Neuronal stem cell (in vitro differentiated cells): ENCODE measurements at regions not wholly inside any gene's neighbourhood (a gene's known extent, or its start where the extent isn't known, plus 50 kb on each side); places are given as distances from the start of the nearest gene placed in this dataset.

Experiments
- DNase-seq: peaks from one replicate; pipeline ENCODE4 v3.0.0-alpha.2; 2013; ENCODE audit warnings: low spot score
- H2AFZ ChIP-seq: one replicate; pipeline ENCODE4 v1.6.1; 2013; ENCODE audit warnings: mild to moderate bottlenecking, low read length, inconsistent platforms
- H2AK5ac ChIP-seq: 2 replicates; pipeline ENCODE4 v1.6.1; 2013; ENCODE audit warnings: low read depth, mild to moderate bottlenecking, inconsistent platforms, low read length, moderate library complexity, mixed read lengths
- H2BK120ac ChIP-seq: 2 replicates; pipeline ENCODE4 v1.6.1; 2013; ENCODE audit warnings: low read depth, mild to moderate bottlenecking, inconsistent platforms, low read length, moderate library complexity, mixed read lengths
- H2BK12ac ChIP-seq: one replicate; pipeline ENCODE4 v1.6.1; 2013; ENCODE audit warnings: low read length, inconsistent platforms
- H2BK15ac ChIP-seq: 2 replicates; pipeline ENCODE4 v1.6.1; 2013; ENCODE audit warnings: mild to moderate bottlenecking, low read length, inconsistent platforms, mixed read lengths
- H2BK5ac ChIP-seq: one replicate; pipeline ENCODE4 v1.6.1; 2013; ENCODE audit warnings: inconsistent platforms, mild to moderate bottlenecking, low read length, moderate library complexity
- H3K14ac ChIP-seq: one replicate; pipeline ENCODE4 v1.6.1; 2013; ENCODE audit warnings: low read length, inconsistent platforms
- H3K18ac ChIP-seq: 2 replicates; pipeline ENCODE4 v1.6.1; 2013; ENCODE audit warnings: low read length, inconsistent platforms
- H3K23ac ChIP-seq: 2 replicates; pipeline ENCODE4 v1.6.1; 2013; ENCODE audit warnings: low read depth, mild to moderate bottlenecking, mixed read lengths, low read length, inconsistent platforms; ENCODE audit not compliant: poor library complexity
- H3K27ac ChIP-seq: replicated peaks from 3 replicates; pipeline ENCODE4 v1.5.1; 2013; ENCODE audit warnings: low read length, inconsistent platforms
- H3K27me3 ChIP-seq, 3 experiments: 2 replicates each; pipeline ENCODE4 v1.6.1; 2013; ENCODE audit warnings: low read length in 3 of 3, mild to moderate bottlenecking in 2 of 3, inconsistent platforms in 1 of 3, low read depth in 1 of 3, mixed read lengths in 1 of 3, moderate library complexity in 1 of 3; ENCODE audit not compliant: control insufficient read depth in 3 of 3, insufficient read depth in 3 of 3
- H3K36me3 ChIP-seq, 2 donors: replicated peaks in 1 of 2; 2 replicates each; pipeline ENCODE4 v1.6.1; 2013; ENCODE audit warnings: low read length in 2 of 2; ENCODE audit not compliant: control insufficient read depth in 2 of 2, insufficient read depth in 2 of 2
- H3K4ac ChIP-seq: 2 replicates; pipeline ENCODE4 v1.6.1; 2013; ENCODE audit warnings: inconsistent platforms, mild to moderate bottlenecking, low read length, moderate library complexity
- H3K4me1 ChIP-seq, 2 donors: 1 replicate in 1 of 2; 2 replicates in 1 of 2; pipeline ENCODE4 v1.6.1; 2013; ENCODE audit warnings: low read length in 2 of 2, low read depth in 1 of 2; ENCODE audit not compliant: control insufficient read depth in 2 of 2, insufficient read depth in 1 of 2
- H3K4me2 ChIP-seq: one replicate; pipeline ENCODE4 v1.6.1; 2013; ENCODE audit warnings: mild to moderate bottlenecking, low read length, inconsistent platforms; ENCODE audit not compliant: insufficient read depth, poor library complexity, severe bottlenecking
- H3K4me3 ChIP-seq, 2 donors: 2 replicates each; pipeline ENCODE4 v1.5.1; 2013; ENCODE audit warnings: low read length in 2 of 2, mild to moderate bottlenecking in 2 of 2, inconsistent platforms in 1 of 2, moderate library complexity in 1 of 2
- H3K79me1 ChIP-seq: one replicate; pipeline ENCODE4 v1.6.1; 2013; ENCODE audit warnings: low read depth, mild to moderate bottlenecking, inconsistent platforms, low read length, moderate library complexity
- H3K9ac ChIP-seq: one replicate; pipeline ENCODE4 v1.6.1; 2013; ENCODE audit warnings: mild to moderate bottlenecking, low read depth, low read length, inconsistent platforms; ENCODE audit not compliant: poor library complexity
- H3K9me3 ChIP-seq, 2 donors: replicated peaks in 1 of 2; 2 replicates each; pipeline versions ENCODE3 to v1.6.1; 2013; ENCODE audit warnings: low read length in 2 of 2, mild to moderate bottlenecking in 2 of 2, inconsistent platforms in 1 of 2, low read depth in 1 of 2, mixed read lengths in 1 of 2, moderate library complexity in 1 of 2; ENCODE audit not compliant: control insufficient read depth in 2 of 2, insufficient read depth in 1 of 2
- H4K8ac ChIP-seq: one replicate; pipeline ENCODE4 v1.6.1; 2013; ENCODE audit warnings: low read depth, mild to moderate bottlenecking, inconsistent platforms, low read length, moderate library complexity
- H4K91ac ChIP-seq: one replicate; pipeline ENCODE4 v1.6.1; 2013; ENCODE audit warnings: low read length, low read depth, mild to moderate bottlenecking, inconsistent platforms; ENCODE audit not compliant: poor library complexity
- WGBS, 2 donors: extraction: QIAGEN DNeasy Blood & Tissue Kit; methylation state at CpG; one replicate each; pipeline ENCODE4 v1.1.7; 2013; ENCODE audit warnings: missing lambda C conversion rate in 2 of 2, mixed read lengths in 1 of 2; ENCODE audit not compliant: insufficient read length in 2 of 2, insufficient replicate concordance in 1 of 2; ENCODE audit errors: extremely low coverage in 2 of 2; 5-methylcytosine and 5-hydroxymethylcytosine counted together

DNA sequence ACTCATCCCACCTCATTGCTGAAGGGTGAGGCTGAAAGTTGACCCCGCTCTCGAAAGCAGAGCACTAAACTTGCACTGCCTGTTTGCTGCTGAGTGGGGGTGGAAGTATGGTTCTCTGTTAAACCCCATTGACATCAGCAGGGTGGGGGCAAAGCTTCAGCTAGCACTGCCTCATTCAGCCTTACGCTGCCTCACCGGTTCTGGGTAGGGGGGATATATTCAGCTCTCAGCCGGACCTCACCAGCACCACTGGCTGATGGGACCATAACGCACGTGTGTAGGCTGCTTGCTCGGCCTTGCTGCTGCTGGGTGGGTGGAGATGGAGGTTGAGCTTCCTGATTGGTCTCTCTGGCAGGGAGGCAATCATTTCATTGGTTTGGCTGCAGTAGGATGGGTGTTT is 265.7 kb upstream of the RTL1 start:
- peaks cover 9 to 22% of the 10 kb centered on the region in 2 donors for H3K9me3 ChIP-seq
- no peak overlapping the region for H3K4me3 ChIP-seq
- H3K4me1 ChIP-seq, result no peaks in the 10 kb centered on the region
- H3K4ac ChIP-seq, result no peak overlapping the region
- no peaks in the 10 kb centered on the region for H3K27me3 ChIP-seq
- H3K36me3 ChIP-seq, result no peaks in the 10 kb centered on the region
- DNase-seq, result no peak
- H2BK5ac ChIP-seq, result no peak overlapping the region
- H2BK12ac ChIP-seq, result no peak overlapping the region
- H3K14ac ChIP-seq, result no peak overlapping the region
- no peak overlapping the region for H3K18ac ChIP-seq
- no peak overlapping the region for H3K23ac ChIP-seq
- H2AFZ ChIP-seq, result no peak overlapping the region
- H2AK5ac ChIP-seq, result no peak overlapping the region
- no CpG with 5 or more reads among the region's 8 CpGs for WGBS, 2 donors
- peak overlapping the region; percentile 0 for H3K9ac ChIP-seq
- no peak overlapping the region for H3K27ac ChIP-seq
- no peak overlapping the region for H3K4me2 ChIP-seq
- no peak overlapping the region for H2BK15ac ChIP-seq
- H4K8ac ChIP-seq, result no peak overlapping the region
- H3K79me1 ChIP-seq, result no peaks in the 10 kb centered on the region
- no peak overlapping the region for H2BK120ac ChIP-seq
- H4K91ac ChIP-seq, result no peak overlapping the region

DNA sequence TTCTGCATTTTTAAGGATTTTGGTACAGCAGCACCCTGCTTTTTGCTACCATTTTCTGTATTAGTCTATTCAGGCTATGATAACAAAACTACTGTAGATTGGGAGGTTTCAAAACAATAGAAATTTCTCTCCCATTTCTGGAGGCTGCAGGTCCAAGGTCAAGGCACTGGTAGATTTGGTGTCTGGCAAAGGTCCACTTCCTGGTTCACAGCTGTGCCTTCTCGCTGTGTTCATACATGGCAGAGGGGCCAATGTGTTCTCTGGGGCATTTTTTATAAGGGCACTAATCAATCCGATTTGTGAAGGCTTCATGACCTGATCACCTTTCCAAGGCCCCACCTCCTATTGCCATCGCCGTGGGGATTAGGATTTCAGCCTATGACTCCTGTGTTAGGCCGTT is 268.1 kb upstream of the RTL1 start:
- Histone ChIP-seq H2BK15ac (no peak overlapping the region), H3K4me1 (no peaks in the 10 kb centered on the region), H3K27ac (no peak overlapping the region), H2AFZ (no peak overlapping the region), H2BK12ac (no peak overlapping the region), H3K9ac (no peak overlapping the region), H3K4me2 (no peak overlapping the region), H3K23ac (no peak overlapping the region), H3K79me1 (no peaks in the 10 kb centered on the region), H4K91ac (no peak overlapping the region), H3K9me3 (peaks cover 11 to 17% of the 10 kb centered on the region in 2 donors), H3K18ac (no peak overlapping the region), H3K4ac (no peak overlapping the region), H3K36me3 (no peaks in the 10 kb centered on the region), H3K14ac (no peak overlapping the region), H3K4me3 (no peak overlapping the region), H2AK5ac (no peak overlapping the region), H2BK5ac (no peak overlapping the region), H2BK120ac (no peak overlapping the region), H3K27me3 (no peaks in the 10 kb centered on the region), H4K8ac (no peak overlapping the region)
- WGBS, 2 donors, result no CpG with 5 or more reads among the region's 5 CpGs
- no peak for DNase-seq

DNA sequence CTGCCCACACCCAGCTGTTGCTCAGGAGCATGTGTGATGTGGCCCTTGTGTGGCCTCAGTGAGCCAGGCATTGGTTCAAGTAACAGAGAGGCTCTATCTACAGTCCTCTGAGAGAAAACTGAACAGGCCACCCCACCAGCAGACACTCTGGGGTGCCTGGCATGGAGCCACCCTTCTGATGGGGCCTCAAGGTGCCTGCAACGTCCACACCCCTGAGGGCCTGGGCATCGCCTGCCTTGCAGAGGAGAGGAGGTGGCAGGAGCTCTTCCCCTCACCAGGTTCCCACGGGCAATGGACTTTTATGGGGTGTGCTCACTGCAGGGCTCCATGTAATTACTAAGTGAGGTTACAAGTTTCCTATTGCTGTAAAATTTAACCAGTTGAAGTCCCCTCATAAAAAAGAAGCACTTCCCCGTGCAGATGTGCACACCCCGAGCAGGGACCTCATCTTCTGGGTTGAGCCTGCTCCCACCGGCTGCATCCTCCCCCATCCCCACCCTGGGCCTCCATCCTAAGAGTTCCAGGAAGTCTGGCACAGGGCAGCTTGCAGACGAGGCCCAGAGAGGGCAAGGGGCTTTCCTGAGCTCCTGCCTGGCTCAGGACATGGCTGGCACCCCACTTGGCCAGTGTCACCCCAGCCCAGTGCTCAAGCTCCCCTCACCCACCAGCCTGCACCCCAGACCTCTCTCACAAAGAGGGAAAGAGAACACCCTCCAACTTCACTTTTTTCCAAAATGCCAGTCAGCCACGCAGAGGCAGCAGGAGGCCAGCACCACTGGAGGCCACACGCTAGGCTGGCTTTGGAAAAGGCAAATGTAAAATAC is 270.4 kb upstream of the RTL1 start:
- H2AFZ ChIP-seq, result peak overlapping the region; percentile 70
- H3K36me3 ChIP-seq, result no peaks in the 10 kb centered on the region
- no peak overlapping the region for H2BK12ac ChIP-seq
- H3K27ac ChIP-seq, result no peak overlapping the region
- no peak overlapping the region for H3K4ac ChIP-seq
- H4K91ac ChIP-seq, result no peak overlapping the region
- no peaks in the 10 kb centered on the region for H3K27me3 ChIP-seq
- peaks cover 11% of the 10 kb centered on the region in 2 donors for H3K9me3 ChIP-seq
- H3K9ac ChIP-seq, result no peak overlapping the region
- H3K79me1 ChIP-seq, result no peaks in the 10 kb centered on the region
- no peak for DNase-seq
- no peak overlapping the region for H3K4me2 ChIP-seq
- peak overlapping the region; percentile 52 for H2AK5ac ChIP-seq
- H3K4me3 ChIP-seq, result no peak overlapping the region
- H3K14ac ChIP-seq, result no peak overlapping the region
- peak overlapping the region; percentile 25 for H2BK15ac ChIP-seq
- H2BK5ac ChIP-seq, result no peak overlapping the region
- no peak overlapping the region for H4K8ac ChIP-seq
- H3K4me1 ChIP-seq, result peaks cover 2 to 8% of the 10 kb centered on the region in 2 donors
- H2BK120ac ChIP-seq, result no peak overlapping the region
- peak overlapping the region; percentile 86 for H3K18ac ChIP-seq
- WGBS, 2 donors, result no CpG with 5 or more reads among the region's 9 CpGs
- no peak overlapping the region for H3K23ac ChIP-seq

DNA sequence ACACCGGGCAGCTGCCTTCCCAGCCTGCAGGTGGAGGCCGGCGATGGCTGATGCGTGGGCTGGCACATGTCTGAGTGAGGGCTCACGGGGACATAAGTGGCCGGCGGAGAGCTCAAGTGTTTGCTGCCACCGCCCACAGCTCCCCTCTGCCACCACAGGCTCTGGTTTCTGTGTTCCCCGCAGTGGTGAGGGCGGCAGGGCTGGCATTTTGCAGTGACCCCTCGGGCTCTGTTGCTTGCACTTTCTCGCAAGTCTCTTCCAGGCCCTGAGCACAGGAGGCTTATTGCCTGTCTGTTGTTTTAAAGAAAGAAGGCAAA is 271.0 kb upstream of the RTL1 start:
- no peak overlapping the region for H3K27ac ChIP-seq
- no CpG with 5 or more reads among the region's 12 CpGs for WGBS, 2 donors

More for the DNA sequence above, 271.0 kb upstream of the RTL1 start:
- H3K79me1 ChIP-seq, result no peaks in the 10 kb centered on the region
- H3K4me2 ChIP-seq, result no peak overlapping the region
- no peak overlapping the region for H3K23ac ChIP-seq
- H2AFZ ChIP-seq, result peak overlapping the region; percentile 70
- H3K36me3 ChIP-seq, result no peaks in the 10 kb centered on the region
- H4K91ac ChIP-seq, result no peak overlapping the region
- H3K9me3 ChIP-seq, result peaks cover 7 to 11% of the 10 kb centered on the region in 2 donors
- H3K4me1 ChIP-seq, result peaks cover 2 to 8% of the 10 kb centered on the region in 2 donors
- no peaks in the 10 kb centered on the region for H3K27me3 ChIP-seq
- H3K14ac ChIP-seq, result peak overlapping the region; percentile 33
- DNase-seq, result no peak
- H4K8ac ChIP-seq, result no peak overlapping the region
- H3K18ac ChIP-seq, result peak overlapping the region; percentile 86
- H3K9ac ChIP-seq, result no peak overlapping the region
- H3K4ac ChIP-seq, result no peak overlapping the region
- peak overlapping the region; percentile 52 for H2AK5ac ChIP-seq
- H2BK5ac ChIP-seq, result no peak overlapping the region
- no peak overlapping the region for H2BK120ac ChIP-seq
- H2BK12ac ChIP-seq, result no peak overlapping the region
- H2BK15ac ChIP-seq, result peak overlapping the region; percentile 25
- H3K4me3 ChIP-seq, result no peak overlapping the region
